Mesendoderm (in vitro differentiated cells): ENCODE measurements at regions not wholly inside any gene's neighbourhood (a gene's known extent, or its start where the extent isn't known, plus 50 kb on each side); places are given as distances from the start of the nearest gene placed in this dataset.

Experiments used
- DNase-seq: peaks from one replicate; pipeline ENCODE4 v3.0.0; 2013
- H2AK5ac ChIP-seq: 2 replicates; pipeline ENCODE4 v1.6.1; 2013; ENCODE audit warnings: low read length, inconsistent platforms
- H2BK120ac ChIP-seq: 2 replicates; pipeline ENCODE4 v1.6.1; 2013; ENCODE audit warnings: low read depth, mild to moderate bottlenecking, low read length, moderate library complexity, mixed read lengths
- H2BK15ac ChIP-seq: replicated peaks from 2 replicates; pipeline ENCODE4 v1.6.1; 2013; ENCODE audit warnings: low read depth, mild to moderate bottlenecking, moderate library complexity
- H2BK5ac ChIP-seq: 2 replicates; pipeline ENCODE4 v1.6.1; 2013; ENCODE audit warnings: low read length, inconsistent platforms
- H3K18ac ChIP-seq: 2 replicates; pipeline ENCODE4 v1.6.1; 2013; ENCODE audit warnings: mild to moderate bottlenecking, low read length, mixed read lengths
- H3K23ac ChIP-seq: one replicate; pipeline ENCODE4 v1.6.1; 2013; ENCODE audit warnings: low read length
- H3K27ac ChIP-seq: 2 replicates; pipeline ENCODE4 v1.5.1; 2013; ENCODE audit warnings: low read depth, mild to moderate bottlenecking, inconsistent platforms, low read length, moderate library complexity
- H3K27me3 ChIP-seq: 2 replicates; pipeline ENCODE4 v1.6.1; 2013; ENCODE audit warnings: low read length, control low read depth, mild to moderate bottlenecking, inconsistent platforms; ENCODE audit not compliant: insufficient read depth, poor library complexity
- H3K36me3 ChIP-seq: 2 replicates; pipeline ENCODE4 v1.6.1; 2013; ENCODE audit warnings: low read length, inconsistent platforms; ENCODE audit not compliant: control insufficient read depth, insufficient read depth
- H3K4ac ChIP-seq: one replicate; pipeline ENCODE4 v1.6.1; 2013; ENCODE audit warnings: low read depth, mild to moderate bottlenecking, low read length, moderate library complexity
- H3K4me1 ChIP-seq: 2 replicates; pipeline ENCODE4 v1.6.1; 2013; ENCODE audit warnings: low read depth, low read length, inconsistent platforms; ENCODE audit not compliant: control insufficient read depth
- H3K4me2 ChIP-seq: 2 replicates; pipeline ENCODE4 v1.6.1; 2013; ENCODE audit warnings: low read length
- H3K4me3 ChIP-seq: 2 replicates; pipeline ENCODE4 v1.5.1; 2013; ENCODE audit warnings: mild to moderate bottlenecking, low read length
- H3K56ac ChIP-seq: one replicate; pipeline ENCODE4 v1.6.1; 2013; ENCODE audit warnings: low read length
- H3K79me1 ChIP-seq: 2 replicates; pipeline ENCODE4 v1.6.1; 2013; ENCODE audit warnings: low read length, inconsistent platforms
- H3K79me2 ChIP-seq: 2 replicates; pipeline ENCODE4 v1.6.1; 2013; ENCODE audit warnings: mild to moderate bottlenecking, low read length; ENCODE audit not compliant: control insufficient read depth, insufficient read depth
- H3K9ac ChIP-seq: 2 replicates; pipeline ENCODE4 v1.6.1; 2013; ENCODE audit warnings: low read length, inconsistent platforms
- H4K5ac ChIP-seq: one replicate; pipeline ENCODE4 v1.6.1; 2013; ENCODE audit warnings: low read length
- H4K8ac ChIP-seq: one replicate; pipeline ENCODE4 v1.6.1; 2013; ENCODE audit warnings: low read depth, mild to moderate bottlenecking, control low read depth, low read length, moderate library complexity
- WGBS: extraction: QIAGEN DNeasy Blood & Tissue Kit; methylation state at CpG from one replicate; pipeline ENCODE4 v1.1.7; 2013; ENCODE audit warnings: low lambda C conversion rate, missing lambda C conversion rate; ENCODE audit not compliant: insufficient coverage; ENCODE audit errors: extremely low coverage; 5-methylcytosine and 5-hydroxymethylcytosine counted together

- Histone ChIP-seq H3K18ac (no peak overlapping the region), H3K36me3 (no peaks in the 10 kb centered on the region), H3K4ac (no peak overlapping the region), H3K4me2 (no peak overlapping the region), H2BK15ac (no peak overlapping the region), H3K79me2 (no peaks in the 10 kb centered on the region), H2AK5ac (no peak overlapping the region), H3K27ac (no peak overlapping the region), H3K9ac (no peak overlapping the region), H2BK5ac (no peak overlapping the region), H4K5ac (no peak overlapping the region), H4K8ac (no peak overlapping the region), H3K4me1 (no peaks in the 10 kb centered on the region), H3K4me3 (no peak overlapping the region), H3K56ac (no peak overlapping the region), H3K27me3 (no peaks in the 10 kb centered on the region), H3K23ac (no peak overlapping the region), H2BK120ac (no peak overlapping the region), H3K79me1 (no peaks in the 10 kb centered on the region)
- no CpG with 5 or more reads among the region's 4 CpGs for WGBS
- no peak for DNase-seq
These were observed 221.9 kb downstream of the SREK1 start for GRCh38 chr5:66365981-66366380.

- no peaks in the 10 kb centered on the region for H3K79me1 ChIP-seq
- WGBS = no CpG with 5 or more reads among the region's 6 CpGs
- DNase-seq = no peak
- H3K18ac ChIP-seq = no peak overlapping the region
- H3K23ac ChIP-seq = no peak overlapping the region
- no peak overlapping the region for H3K4me2 ChIP-seq
- no peak overlapping the region for H2BK120ac ChIP-seq
- no peak overlapping the region for H3K56ac ChIP-seq
- H3K9ac ChIP-seq = no peak overlapping the region
- H3K4me1 ChIP-seq = no peaks in the 10 kb centered on the region
- no peak overlapping the region for H4K5ac ChIP-seq
- no peak overlapping the region for H3K27ac ChIP-seq
- no peak overlapping the region for H4K8ac ChIP-seq
- H2AK5ac ChIP-seq = no peak overlapping the region
- no peak overlapping the region for H2BK5ac ChIP-seq
- no peaks in the 10 kb centered on the region for H3K27me3 ChIP-seq
- H2BK15ac ChIP-seq = no peak overlapping the region
- no peaks in the 10 kb centered on the region for H3K79me2 ChIP-seq
- H3K36me3 ChIP-seq = no peaks in the 10 kb centered on the region
- H3K4me3 ChIP-seq = no peak overlapping the region
- H3K4ac ChIP-seq = no peak overlapping the region
These were observed 223.9 kb downstream of the SREK1 start for GRCh38 chr5:66367814-66368541.

- Histone ChIP-seq H2BK120ac (no peak overlapping the region), H3K27me3 (no peaks in the 10 kb centered on the region), H3K4me3 (no peak overlapping the region), H3K79me2 (no peaks in the 10 kb centered on the region), H4K5ac (no peak overlapping the region), H3K18ac (no peak overlapping the region), H2BK15ac (no peak overlapping the region), H3K4me1 (no peaks in the 10 kb centered on the region), H3K79me1 (no peaks in the 10 kb centered on the region), H3K4ac (no peak overlapping the region), H2AK5ac (no peak overlapping the region), H2BK5ac (no peak overlapping the region), H3K56ac (no peak overlapping the region), H3K9ac (no peak overlapping the region), H4K8ac (no peak overlapping the region), H3K36me3 (no peaks in the 10 kb centered on the region), H3K23ac (no peak overlapping the region), H3K4me2 (no peak overlapping the region), H3K27ac (no peak overlapping the region)
- no CpG with 5 or more reads among the region's 2 CpGs for WGBS
- no peak for DNase-seq
These were observed 224.7 kb downstream of the SREK1 start for GRCh38 chr5:66368811-66369210.

GRCh38 chr5:66377747-66378146 lies 218.4 kb upstream of the MAST4 start:
- H3K79me1 ChIP-seq = no peaks in the 10 kb centered on the region

GRCh38 chr5:66378407-66378806 lies 217.8 kb upstream of the MAST4 start:
- WGBS = no CpG with 5 or more reads among the region's 1 CpG
- no peak overlapping the region for H4K5ac ChIP-seq
- no peak overlapping the region for H2AK5ac ChIP-seq
- DNase-seq = no peak
- no peaks in the 10 kb centered on the region for H3K79me2 ChIP-seq
- no peak overlapping the region for H3K4me2 ChIP-seq
- no peaks in the 10 kb centered on the region for H3K4me1 ChIP-seq
- no peak overlapping the region for H3K4me3 ChIP-seq
- H3K27ac ChIP-seq = no peak overlapping the region
- H3K23ac ChIP-seq = no peak overlapping the region
- no peaks in the 10 kb centered on the region for H3K27me3 ChIP-seq
- no peaks in the 10 kb centered on the region for H3K79me1 ChIP-seq
- no peak overlapping the region for H3K56ac ChIP-seq
- no peak overlapping the region for H4K8ac ChIP-seq
- H3K18ac ChIP-seq = no peak overlapping the region
- H3K4ac ChIP-seq = no peak overlapping the region
- no peaks in the 10 kb centered on the region for H3K36me3 ChIP-seq
- H2BK15ac ChIP-seq = no peak overlapping the region
- H2BK120ac ChIP-seq = no peak overlapping the region
- no peak overlapping the region for H3K9ac ChIP-seq
- H2BK5ac ChIP-seq = no peak overlapping the region

More at GRCh38 chr5:66377747-66378146, 218.4 kb upstream of the MAST4 start:
- DNase-seq = no peak
- no peaks in the 10 kb centered on the region for H3K36me3 ChIP-seq
- no peak overlapping the region for H2BK5ac ChIP-seq
- H3K4me2 ChIP-seq = no peak overlapping the region
- no peak overlapping the region for H2AK5ac ChIP-seq
- H3K4me3 ChIP-seq = no peak overlapping the region
- no peaks in the 10 kb centered on the region for H3K79me2 ChIP-seq
- no peak overlapping the region for H3K56ac ChIP-seq
- no peak overlapping the region for H4K5ac ChIP-seq
- H3K4me1 ChIP-seq = no peaks in the 10 kb centered on the region
- H3K4ac ChIP-seq = no peak overlapping the region
- no peak overlapping the region for H3K9ac ChIP-seq
- H3K23ac ChIP-seq = no peak overlapping the region
- no peak overlapping the region for H2BK15ac ChIP-seq
- no peak overlapping the region for H2BK120ac ChIP-seq
- no peak overlapping the region for H3K18ac ChIP-seq
- H3K27ac ChIP-seq = no peak overlapping the region
- H3K27me3 ChIP-seq = no peaks in the 10 kb centered on the region
- no peak overlapping the region for H4K8ac ChIP-seq

- H2BK5ac ChIP-seq = no peak overlapping the region
- H3K36me3 ChIP-seq = no peaks in the 10 kb centered on the region
- WGBS = no CpG with 5 or more reads among the region's 3 CpGs
- no peak overlapping the region for H2AK5ac ChIP-seq
- H3K9ac ChIP-seq = no peak overlapping the region
- H3K4me1 ChIP-seq = no peaks in the 10 kb centered on the region
- no peak overlapping the region for H3K56ac ChIP-seq
- H3K27me3 ChIP-seq = no peaks in the 10 kb centered on the region
- no peak overlapping the region for H3K18ac ChIP-seq
- H4K8ac ChIP-seq = no peak overlapping the region
- H3K4ac ChIP-seq = no peak overlapping the region
- H3K79me2 ChIP-seq = no peaks in the 10 kb centered on the region
- no peak overlapping the region for H3K4me3 ChIP-seq
- no peak overlapping the region for H3K4me2 ChIP-seq
- no peak overlapping the region for H3K27ac ChIP-seq
- no peak overlapping the region for H3K23ac ChIP-seq
- no peak for DNase-seq
- H2BK15ac ChIP-seq = no peak overlapping the region
- no peaks in the 10 kb centered on the region for H3K79me1 ChIP-seq
- no peak overlapping the region for H4K5ac ChIP-seq
- no peak overlapping the region for H2BK120ac ChIP-seq
These were observed 214.0 kb upstream of the MAST4 start for GRCh38 chr5:66382152-66382551.
